HG03342 (cell line): ENCODE measurements at regions not wholly inside any gene's neighbourhood (a gene's known extent, or its start where the extent isn't known, plus 50 kb on each side); places are given as distances from the start of the nearest gene placed in this dataset.

Experiments
- ATAC-seq: cut with Tn5 transposase; IDR thresholded peaks from one replicate; pipeline ENCODE4 v1.9.1; 2021; ENCODE audit warnings: mild to moderate bottlenecking, moderate library complexity; ENCODE audit not compliant: unreplicated experiment

DNA sequence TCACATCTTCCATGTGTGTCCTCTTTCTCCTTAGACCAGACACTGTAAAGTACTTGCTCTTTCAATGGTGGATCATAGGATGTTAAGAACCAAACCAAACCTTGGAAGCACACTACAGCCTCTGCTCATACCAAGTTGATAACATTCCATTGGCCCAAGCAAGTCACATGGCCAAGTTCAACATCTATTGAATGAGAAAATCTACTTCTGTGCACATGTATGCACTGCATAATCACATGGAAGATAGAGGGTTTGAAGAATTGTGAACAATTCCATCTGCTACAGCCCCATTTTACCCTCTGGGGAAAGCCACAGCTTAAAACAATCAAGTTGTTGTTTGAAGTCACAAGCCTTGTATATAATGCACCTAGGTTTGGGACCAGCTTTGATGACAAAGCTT is 68.2 kb downstream of the MFAP3 start:
- ATAC-seq, result no peak

DNA sequence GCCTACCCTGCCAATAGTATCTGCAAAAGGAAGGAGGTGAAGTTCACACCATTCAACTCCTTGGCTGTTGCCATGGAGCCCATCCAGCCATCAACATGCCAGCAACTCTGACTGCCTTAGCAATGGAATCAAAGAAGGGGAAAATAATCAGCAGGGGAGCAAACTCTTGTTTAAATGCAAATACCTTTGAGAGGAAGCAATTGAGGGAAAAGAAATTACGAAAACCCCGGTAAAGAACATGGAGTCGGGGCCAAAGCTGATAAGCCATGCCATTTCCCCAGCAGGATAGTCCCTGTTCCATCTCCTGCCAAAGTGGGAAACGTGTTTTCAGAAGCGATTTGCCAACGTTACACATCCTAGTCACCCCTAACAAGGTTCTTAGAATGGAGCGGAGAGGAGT is 69.0 kb downstream of the MFAP3 start:
- ATAC-seq, result no peak

DNA sequence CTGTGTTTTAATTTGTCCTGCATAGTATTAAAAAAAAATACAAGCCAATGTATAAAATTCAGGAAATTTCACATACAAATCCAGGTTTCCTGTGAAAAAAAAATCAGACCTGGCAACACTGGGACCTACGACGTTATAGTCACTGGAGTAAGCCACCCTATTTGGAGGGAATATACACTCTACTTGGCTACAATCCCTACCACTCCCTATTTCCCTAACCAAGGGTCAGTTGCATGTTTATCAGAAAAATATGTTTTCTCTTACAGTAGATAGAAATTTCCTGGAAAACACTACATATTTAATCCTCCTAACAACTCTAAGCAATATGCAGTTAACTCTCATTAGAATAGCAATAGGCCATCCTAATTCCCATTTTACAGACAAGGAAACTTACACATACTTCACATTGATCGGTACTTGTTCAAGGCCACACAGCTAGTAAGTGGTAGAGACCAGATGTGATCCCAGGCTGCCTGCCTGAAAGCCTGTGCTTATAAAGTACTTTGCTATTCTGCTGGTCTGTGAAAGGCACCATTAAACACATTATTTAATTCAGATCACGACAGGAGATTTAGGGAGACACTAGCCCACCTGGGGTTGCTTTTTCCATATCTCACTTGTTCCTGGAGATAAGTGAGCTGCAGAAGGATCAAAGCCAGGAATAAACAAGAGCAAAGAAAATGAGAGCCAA is 70.8 kb downstream of the MFAP3 start:
- no peak for ATAC-seq

DNA sequence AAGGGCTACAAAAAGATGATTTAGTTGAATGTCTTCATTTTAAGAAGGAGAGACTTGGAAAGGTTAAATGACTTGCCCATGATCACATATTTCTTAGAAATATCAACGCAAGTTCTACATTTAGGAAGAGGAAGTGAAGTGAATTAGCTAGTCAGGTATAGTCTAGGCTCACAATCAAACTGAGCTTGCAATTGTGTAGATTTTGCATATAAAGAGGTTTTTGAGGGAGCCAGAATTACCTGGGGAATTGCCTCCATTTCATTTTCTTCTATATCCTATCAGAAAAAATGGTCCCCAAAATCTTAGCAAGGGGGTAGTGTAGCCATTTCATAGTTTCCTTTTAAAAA is 71.3 kb downstream of the MFAP3 start:
- no peak for ATAC-seq

DNA sequence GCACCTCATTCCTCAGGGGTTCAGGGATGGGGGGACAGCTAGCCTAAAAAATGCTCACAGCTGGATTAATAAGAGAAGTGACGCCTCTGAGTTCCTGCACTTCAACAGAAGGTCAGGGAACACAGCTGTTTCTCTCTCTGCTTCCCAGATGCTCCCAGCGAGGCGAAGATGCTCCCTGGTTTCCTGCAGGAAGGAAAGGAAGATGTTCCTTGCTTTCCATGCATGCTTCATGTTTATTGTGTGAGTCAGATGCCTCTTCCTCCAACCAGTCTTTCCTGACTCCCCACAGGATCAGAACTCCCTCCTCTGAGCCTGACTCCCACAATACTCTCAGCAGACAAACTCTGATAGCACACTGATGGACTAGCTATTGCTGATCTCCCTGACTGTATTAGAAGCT is 71.9 kb downstream of the MFAP3 start:
- ATAC-seq, result no peak

DNA sequence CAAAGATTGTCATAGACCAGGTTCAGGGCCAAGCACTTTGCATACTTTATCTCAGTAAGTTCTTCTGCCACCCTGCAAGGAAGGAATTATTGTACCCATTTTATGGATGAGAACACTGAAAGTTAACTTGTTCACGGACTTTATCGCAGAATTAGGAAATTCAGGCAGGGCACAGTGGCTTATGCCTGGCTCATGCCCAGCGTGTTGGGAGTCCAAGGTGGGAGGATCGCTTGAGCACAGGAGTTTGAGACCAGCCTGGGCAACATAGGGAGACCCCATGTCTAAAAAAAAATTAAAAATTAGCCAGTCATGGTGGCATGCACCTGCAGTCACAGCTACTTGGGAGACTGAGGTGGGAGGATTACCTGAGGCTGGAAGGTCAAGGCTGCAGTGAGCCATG is 72.4 kb downstream of the MFAP3 start:
- no peak for ATAC-seq

DNA sequence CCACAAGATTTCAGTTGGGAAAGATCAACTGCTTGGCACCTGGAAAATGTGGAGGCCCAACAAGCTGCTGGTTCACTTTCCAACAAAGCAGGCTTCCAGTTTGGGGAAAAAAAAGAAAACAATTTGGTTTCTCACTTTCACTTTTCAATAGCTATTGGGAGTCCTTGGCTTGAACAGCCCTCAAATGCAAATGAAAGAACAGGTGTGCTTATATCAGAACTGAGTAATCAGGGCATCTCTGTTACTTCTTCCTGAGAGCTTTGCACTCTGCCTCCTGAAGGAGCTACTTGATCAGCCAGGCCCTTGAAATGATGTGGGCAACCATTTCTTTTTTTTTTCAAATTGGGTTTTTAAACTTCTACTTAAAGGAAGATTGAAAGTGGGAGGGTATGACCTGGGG is 73.5 kb downstream of the MFAP3 start:
- peak; percentile 87 for ATAC-seq

DNA sequence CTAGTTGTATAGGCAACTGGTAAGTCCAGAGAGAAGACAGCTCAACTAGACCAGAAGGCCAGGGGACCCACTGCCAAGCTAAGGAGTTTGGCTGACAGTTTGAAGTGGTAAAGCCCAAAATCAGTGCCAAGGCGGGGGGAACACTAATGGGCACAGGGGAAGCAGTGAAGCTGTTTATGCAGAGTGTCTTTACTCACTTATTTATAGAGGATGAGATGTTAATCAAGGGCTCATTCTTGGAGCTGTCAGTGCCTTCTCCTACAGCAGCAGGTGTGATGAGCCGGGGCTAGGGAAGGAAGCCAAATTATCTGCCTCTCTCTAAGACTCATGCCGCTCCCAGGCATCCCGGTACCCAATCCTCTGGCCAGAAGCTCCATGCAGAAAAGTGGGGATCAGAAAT is 75.2 kb upstream of the GALNT10 start:
- ATAC-seq, result no peak

DNA sequence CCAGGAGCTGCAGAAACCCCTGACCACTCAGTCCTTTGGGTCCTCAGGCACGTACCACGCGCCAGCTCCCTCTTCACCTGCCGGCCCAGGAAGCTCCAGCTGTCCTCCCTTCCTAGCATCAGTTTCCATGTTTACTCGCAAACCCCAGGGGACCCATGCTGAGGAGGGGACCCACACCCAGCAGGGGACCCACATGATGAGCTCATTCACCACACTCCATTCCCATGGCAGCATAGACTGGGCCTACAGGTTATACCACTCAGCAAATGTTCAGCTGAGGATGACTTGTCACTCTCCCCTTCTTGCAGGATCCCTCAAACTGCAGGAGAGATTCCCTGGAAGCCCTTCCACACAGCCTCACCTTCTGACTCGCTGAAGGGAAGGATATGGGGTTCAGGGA is 73.5 kb upstream of the GALNT10 start:
- ATAC-seq, result no peak

DNA sequence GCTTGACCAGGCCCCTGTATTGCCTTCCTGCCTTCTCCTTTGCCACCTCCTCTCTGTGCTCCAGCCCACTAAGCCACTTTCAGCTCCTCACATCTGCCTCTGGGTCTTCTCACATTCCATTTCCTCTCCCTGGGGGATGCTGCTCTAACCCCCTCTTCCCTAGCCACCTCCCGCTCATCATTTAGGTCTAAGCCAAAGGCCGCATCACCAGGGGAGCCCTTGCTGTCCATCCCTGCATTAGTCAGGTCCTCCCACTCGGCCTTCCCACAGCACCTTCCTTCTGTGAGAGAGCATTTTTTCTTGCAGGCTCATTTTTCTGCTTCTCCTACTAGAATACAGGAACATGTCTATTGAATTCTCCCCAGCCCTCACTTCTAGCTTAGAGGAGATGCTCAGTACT is 72.6 kb upstream of the GALNT10 start:
- no peak for ATAC-seq

DNA sequence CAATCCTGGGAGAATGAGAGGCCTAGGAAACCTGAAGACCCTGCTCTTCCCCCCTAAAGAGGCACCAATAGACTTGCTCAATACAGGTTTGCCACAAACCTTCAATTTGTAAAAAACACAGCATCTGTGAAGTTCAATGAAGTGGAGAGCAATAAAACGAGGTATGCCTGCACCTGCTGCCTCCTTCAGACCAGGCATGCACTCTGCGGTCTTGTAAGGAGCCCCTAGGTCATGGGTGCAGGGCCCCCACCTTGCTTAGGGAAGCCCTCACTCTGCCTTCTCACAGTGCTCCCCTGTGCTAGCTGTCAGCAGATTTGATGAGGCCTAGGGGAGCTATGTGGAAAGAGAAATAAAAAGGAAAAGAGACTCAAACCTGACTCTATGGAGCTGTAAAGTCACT is 72.1 kb upstream of the GALNT10 start:
- no peak for ATAC-seq

DNA sequence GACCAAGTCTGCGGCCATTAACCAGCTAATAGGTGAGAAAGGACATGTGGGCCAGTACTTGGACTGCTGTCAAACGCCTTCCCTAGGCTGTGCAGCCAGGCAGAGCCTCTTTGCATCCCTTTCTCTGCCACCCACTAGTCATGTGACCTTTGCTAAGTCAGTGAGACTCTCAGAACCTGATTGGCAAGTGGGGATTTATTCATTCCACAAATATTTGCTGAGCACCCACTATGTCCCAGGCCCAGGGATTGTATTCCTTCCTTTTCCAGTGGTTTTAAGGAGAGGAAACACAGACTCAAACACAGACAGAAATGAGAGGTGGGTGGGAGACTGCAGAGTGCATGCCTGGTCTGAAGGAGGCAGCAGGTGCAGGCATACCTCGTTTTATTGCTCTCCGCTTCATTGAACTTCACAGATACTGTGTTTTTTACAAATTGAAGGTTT is 71.6 kb upstream of the GALNT10 start:
- ATAC-seq, result no peak

DNA sequence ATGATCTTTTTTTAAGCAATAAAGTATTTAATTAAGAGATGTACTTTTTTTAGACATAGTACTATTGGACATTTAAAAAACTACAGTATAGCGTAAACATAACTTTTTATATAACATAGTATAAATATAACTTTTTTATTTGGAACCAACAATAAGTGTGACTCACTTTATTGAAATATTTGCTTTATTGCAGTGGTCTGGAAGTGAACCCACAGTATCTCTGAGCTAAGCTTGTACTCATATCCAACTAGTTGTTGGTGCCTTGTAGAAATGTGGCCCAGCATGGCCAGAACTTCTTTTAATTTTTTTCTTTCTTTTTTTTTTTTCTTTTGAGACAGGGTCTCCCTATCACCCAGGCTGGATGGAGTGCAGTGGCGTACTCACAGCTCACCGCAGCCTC is 61.5 kb upstream of the GALNT10 start:
- ATAC-seq, result no peak

DNA sequence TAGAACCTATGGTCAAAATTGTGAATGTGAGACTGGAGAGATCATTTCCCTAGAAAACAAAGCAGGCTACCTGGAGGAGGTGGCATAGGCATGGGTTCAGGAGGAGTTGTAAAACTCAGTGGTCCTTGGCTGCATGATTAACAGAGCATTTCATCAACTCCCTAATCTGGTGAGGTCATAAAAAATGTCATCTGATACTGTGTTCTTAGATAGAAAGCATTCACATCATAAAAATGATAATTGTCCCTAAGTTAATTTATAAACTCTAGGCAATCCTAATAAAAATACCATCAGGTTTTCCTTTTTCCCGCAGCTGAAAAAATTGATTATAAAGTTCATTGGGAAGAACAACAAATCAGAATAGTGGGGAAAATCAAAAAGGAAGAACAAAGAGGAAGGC is 60.6 kb upstream of the GALNT10 start:
- ATAC-seq, result no peak

DNA sequence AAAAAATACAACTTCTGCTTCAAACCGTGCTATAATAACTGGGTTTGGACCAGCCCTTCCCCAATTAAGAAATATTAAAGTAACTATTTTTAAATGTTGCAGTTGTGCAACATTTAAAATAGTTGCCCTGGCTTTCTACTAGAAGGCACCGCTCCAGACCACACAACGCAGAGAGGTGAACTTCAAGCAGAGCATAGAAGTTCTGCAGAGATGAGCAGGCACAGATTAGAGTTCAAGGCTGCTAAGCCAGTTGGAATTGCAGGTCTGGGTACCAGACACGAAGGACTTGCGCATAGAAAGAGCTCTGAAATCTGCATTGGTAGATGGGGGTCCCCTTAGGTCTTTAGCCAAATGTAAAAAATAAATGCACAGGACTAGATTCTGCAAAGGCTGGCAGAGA is 58.7 kb upstream of the GALNT10 start:
- ATAC-seq, result no peak

DNA sequence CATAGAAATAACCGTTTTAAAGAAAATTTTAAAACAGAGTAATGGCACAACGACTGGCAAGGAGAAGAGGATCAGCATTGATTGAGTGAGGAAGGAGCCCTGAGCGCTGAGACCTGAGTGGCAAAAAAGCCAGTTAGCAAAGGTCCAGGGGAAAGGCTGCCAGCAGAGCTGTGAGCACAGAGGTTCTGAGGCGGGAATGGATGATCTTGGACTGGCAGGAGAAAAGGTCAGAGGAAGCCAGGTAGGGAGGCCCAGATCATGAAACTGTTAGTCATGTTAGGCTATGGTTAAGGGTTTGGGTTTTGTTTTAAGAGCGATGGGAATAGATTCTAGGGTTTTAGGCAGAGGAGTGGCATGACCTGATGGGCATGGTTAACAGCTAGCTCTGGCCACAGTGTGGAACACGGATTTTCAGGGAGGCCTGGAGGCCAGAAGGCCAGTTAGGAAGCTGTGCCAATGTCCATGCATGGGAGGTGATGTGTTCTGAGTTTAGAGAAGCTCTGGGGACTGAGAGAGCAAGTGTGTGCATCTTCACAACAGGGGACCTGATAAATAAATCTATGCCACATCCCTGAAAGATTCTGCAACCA is 57.7 kb upstream of the GALNT10 start:
- ATAC-seq, result no peak

DNA sequence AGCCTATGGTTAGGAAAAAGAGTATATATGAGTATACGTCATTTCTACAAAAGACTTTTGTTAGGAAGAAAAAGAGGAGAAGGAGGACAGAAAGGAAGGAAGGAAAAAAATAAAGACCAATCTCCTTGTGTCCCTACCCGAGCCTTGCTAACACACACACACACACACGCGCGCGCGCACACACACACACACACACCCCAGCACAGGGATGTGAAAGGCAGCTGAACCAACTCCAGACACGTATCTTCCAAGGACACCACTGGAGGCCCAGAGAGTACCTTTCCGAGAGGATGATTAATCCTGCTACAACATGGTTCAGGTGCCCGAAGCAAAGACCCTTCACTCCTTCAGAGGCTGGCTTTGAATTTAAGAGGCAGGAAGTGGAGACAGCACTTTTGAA is 56.9 kb upstream of the GALNT10 start:
- no peak for ATAC-seq

DNA sequence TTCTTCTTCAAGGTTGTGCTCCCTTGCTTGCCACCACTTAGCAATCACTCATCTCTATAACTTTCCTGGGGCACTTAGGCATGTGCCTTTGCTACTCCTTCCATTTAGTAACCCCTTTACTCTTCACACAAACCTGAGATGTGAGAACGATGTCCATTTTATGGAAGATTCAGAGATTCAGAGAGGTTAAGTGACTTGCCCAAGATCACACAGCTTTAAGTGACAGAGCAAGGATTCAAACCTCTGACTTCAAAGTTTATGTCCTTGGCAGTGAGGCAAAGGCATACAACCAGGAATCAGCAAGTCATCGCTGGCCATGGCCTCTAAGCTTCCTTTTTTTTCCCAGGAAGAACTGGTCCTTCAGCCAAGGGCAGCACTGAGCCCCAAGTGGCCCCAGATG is 56.0 kb upstream of the GALNT10 start:
- no peak for ATAC-seq

DNA sequence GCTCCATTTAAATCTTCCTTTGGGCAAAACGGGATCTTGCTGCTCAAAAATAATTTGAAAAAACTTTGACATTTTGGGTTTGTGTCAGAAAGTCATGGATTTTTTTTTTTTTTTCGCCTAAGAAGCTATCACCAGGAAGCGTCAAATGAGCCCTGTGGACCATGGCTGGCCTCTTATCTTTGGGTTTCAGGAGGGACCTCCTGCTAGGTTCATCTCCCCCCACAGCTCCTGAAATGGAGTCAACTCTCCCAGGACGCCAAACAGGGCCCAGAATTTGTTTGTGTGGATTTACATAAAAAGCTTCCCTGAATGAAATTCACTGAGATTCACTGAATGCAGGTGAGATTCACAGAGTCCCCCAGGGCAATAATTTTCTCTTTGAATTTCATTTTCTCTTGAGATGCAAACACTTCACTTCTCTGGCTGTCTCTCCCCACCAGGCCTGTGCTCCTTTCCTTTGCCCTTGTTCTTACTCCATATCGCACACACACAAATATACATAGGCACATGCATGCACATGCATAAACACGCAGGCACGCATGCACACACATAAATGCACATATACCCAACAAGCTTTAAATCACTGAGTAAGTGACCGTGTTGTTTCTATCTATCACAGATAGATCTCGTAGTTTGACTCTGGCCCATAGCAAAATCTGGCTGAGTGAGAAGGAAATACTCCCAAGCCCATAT is 55.3 kb upstream of the GALNT10 start:
- no peak for ATAC-seq

DNA sequence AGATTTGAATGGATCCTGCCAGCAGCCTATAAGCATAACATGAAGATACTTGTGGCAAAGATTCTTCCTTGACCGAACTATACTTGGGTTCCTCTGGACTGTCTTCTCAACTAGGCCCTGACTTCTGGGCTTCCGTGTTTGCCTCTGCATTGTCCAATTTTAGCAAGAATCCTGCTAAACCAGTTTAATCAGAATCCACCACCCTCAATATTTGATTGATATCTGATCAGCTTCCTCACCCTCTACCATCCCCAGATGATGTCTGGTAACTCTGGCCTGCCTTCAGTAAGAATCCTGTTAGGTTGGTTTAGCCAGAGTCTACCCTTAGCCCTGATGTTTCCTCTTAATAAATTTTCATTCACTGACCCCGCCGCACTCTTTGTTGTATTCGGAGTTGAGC is 54.4 kb upstream of the GALNT10 start:
- ATAC-seq, result no peak

DNA sequence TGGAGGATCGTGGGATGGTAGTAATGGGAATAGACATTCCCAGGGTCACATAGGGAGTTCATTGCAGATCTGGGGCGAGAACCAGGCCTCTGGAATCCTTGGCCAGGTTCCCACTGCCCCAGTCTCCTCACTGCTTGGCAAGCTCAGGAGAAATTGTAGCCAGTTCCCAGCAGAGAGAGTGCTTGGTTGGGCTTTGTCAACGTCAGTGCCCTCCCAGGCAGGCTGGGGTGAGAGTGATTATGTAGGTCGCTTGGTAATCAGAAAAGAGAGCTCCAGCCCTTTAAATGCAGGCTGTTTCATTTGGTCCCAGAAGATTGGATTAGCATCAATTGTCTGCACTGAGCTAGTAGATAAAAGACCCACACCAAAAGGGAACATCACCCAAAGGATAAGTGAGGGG is 51.8 kb upstream of the GALNT10 start:
- ATAC-seq, result no peak

DNA sequence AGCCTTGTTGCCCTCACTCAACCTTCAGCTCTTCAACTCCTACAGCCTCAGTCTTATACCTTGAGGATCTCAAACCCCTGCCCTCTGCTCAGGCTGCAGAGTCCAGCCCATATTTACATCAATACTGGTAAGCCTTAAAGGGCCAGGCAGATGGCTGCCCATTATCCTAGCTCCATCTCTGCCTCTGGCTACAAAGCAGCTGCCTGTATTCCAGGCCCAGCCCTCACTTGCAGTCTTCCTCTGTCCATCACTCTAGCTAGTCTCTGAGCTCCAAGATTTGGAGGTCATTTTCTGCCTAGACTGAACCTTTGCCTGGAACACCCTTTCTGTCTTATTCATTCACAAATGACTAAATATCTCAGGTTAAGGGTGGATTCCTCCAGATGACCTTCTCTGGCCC is 50.2 kb upstream of the GALNT10 start:
- no peak for ATAC-seq
